HUES48 (cell line): ENCODE measurements at regions not wholly inside any gene's neighbourhood (a gene's known extent, or its start where the extent isn't known, plus 50 kb on each side); places are given as distances from the start of the nearest gene placed in this dataset.

ENCODE experiments used
- H3K27ac ChIP-seq: one replicate; pipeline ENCODE4 v1.7.0; 2013; ENCODE audit warnings: low read depth, low read length, inconsistent platforms
- H3K27me3 ChIP-seq: 2 replicates; pipeline ENCODE4 v1.6.1; 2013; ENCODE audit warnings: mild to moderate bottlenecking, low read length; ENCODE audit not compliant: control insufficient read depth, insufficient read depth
- H3K36me3 ChIP-seq: 2 replicates; pipeline ENCODE4 v1.6.1; 2013; ENCODE audit warnings: low read length; ENCODE audit not compliant: control insufficient read depth, insufficient read depth
- H3K4me1 ChIP-seq: 2 replicates; pipeline ENCODE4 v1.6.1; 2013; ENCODE audit warnings: mild to moderate bottlenecking, low read length; ENCODE audit not compliant: control insufficient read depth, insufficient read depth
- H3K4me3 ChIP-seq: 2 replicates; pipeline ENCODE4 v1.5.1; 2013; ENCODE audit warnings: mild to moderate bottlenecking, low read depth, low read length
- H3K9ac ChIP-seq: 2 replicates; pipeline ENCODE4 v1.6.1; 2013; ENCODE audit warnings: mild to moderate bottlenecking, low read depth, low read length, moderate library complexity
- H3K9me3 ChIP-seq: 2 replicates; pipeline ENCODE4 v1.6.1; 2013; ENCODE audit warnings: low read length; ENCODE audit not compliant: control insufficient read depth, insufficient read depth

DNA sequence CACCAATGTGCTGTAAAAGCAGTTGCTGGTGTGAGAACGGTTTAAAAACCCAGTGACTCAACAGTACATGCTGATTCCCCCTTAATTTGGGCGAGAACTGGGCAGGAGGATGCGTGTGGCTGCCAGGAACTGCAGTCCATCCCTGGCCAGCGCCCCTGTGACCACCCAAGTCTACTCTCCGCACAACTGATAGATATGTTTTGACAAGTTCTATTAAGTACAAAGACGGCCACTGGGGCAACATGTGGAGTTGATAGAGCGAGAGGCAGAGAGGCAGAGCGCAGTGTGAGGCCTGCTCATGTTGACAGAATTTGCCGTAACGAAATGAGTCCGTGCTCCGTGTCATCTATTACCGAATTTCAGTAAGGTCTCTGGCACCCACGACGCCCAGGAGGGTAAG, 855.0 kb downstream of the BCL11B start:
- Histone ChIP-seq H3K4me3 (no peak overlapping the region), H3K27ac (no peak overlapping the region), H3K27me3 (no peaks in the 10 kb centered on the region), H3K4me1 (no peaks in the 10 kb centered on the region), H3K36me3 (no peaks in the 10 kb centered on the region), H3K9ac (no peak overlapping the region), H3K9me3 (no peaks in the 10 kb centered on the region)

DNA sequence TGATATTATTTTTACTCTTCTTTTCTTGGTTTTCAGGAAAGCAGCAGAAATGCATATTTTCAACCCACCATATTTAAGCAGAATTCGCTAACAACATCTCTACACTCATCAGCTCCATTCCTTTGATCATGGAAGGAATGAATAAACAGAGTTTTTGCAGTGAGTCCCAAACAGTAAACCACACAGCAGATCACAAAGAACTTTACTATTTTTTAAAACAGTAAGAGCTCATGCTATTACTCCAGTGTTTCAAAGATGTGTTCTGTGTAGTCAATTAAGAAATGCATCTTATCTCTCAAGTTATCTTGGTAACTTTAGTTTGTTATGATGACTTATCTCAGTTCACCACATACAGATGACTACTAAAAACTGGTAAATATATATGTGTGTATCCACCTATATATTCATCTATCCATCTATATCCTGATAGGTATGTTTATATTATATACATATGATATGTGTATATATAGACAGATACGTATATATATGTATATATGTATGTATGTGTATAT, 843.5 kb downstream of the BCL11B start:
- Histone ChIP-seq H3K27ac (no peak overlapping the region), H3K9me3 (no peaks in the 10 kb centered on the region), H3K27me3 (no peaks in the 10 kb centered on the region), H3K9ac (no peak overlapping the region), H3K36me3 (no peaks in the 10 kb centered on the region), H3K4me1 (no peaks in the 10 kb centered on the region), H3K4me3 (no peak overlapping the region)

DNA sequence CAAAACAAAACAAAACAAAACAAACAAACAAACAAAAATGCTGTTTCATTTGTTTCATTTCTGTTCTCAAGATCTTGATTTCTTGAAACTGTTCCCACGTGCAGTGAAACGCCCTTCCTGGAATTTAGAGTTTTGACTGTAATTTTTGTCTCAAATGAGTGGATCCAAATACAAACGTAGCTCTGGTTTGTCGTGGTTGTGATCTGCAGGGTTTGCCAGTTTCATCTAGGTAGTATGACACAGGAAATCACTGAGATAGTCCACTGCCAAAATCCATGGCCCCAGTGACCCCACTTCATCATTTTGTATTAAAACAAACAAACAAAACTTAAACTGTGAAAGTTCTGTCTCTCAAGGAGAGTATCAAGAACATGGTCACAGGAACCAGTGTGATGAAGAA, 838.6 kb downstream of the BCL11B start:
- Histone ChIP-seq H3K27ac (no peak overlapping the region), H3K9me3 (peaks cover 9% of the 10 kb centered on the region; the same call in 1 of the 2 replicates), H3K36me3 (no peaks in the 10 kb centered on the region), H3K4me3 (no peak overlapping the region), H3K9ac (no peak overlapping the region), H3K27me3 (no peaks in the 10 kb centered on the region), H3K4me1 (no peaks in the 10 kb centered on the region)

DNA sequence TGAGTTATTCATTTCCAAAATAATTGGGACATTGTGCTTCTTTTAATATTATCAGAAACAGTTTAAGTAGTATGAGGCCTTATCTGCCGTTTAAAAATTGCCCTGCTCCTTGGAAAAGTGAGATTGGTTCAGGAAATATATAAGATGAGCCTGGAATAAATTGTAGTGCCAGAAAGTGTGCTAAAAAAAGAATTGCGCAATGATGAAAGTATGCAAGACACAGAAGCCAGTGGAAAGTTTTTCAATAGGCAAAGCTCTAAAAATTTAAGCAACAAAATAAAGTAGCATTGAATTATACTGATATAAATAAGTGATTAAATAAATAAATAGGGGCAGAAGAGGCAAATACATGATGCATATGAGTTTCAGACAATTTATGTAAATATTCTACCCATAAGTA, 834.9 kb downstream of the BCL11B start:
- Histone ChIP-seq H3K9me3 (peaks cover 9% of the 10 kb centered on the region; the same call in 1 of the 2 replicates), H3K27ac (no peak overlapping the region), H3K4me3 (no peak overlapping the region), H3K36me3 (no peaks in the 10 kb centered on the region), H3K27me3 (no peaks in the 10 kb centered on the region), H3K4me1 (no peaks in the 10 kb centered on the region), H3K9ac (no peak overlapping the region)

DNA sequence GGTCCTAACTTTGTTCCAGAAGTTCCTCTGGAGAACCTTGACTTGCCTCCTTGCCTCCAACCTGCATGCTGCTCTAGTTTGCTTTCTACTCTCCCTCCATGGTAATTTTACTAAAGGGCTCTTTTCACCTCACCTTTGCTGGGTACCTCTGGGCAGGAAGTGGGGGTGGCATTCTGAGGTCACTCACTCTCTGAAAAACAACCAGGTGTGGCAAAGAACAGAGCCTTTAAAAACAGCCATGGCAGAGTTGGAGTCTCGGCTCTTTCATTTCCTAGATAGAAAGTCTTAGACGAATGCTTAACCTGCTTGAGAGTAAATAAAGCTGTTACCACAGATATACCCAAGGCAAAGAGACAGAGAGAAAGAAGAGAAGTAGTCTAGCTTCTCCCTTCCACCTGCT, 827.9 kb downstream of the BCL11B start:
- no peaks in the 10 kb centered on the region for H3K27me3 ChIP-seq
- H3K4me3 ChIP-seq, result no peak overlapping the region
- H3K36me3 ChIP-seq, result no peaks in the 10 kb centered on the region
- peaks cover 6% of the 10 kb centered on the region; the same call in 1 of the 2 replicates for H3K4me1 ChIP-seq
- no peak overlapping the region for H3K9ac ChIP-seq
- no peak overlapping the region for H3K27ac ChIP-seq
- H3K9me3 ChIP-seq, result no peaks in the 10 kb centered on the region

DNA sequence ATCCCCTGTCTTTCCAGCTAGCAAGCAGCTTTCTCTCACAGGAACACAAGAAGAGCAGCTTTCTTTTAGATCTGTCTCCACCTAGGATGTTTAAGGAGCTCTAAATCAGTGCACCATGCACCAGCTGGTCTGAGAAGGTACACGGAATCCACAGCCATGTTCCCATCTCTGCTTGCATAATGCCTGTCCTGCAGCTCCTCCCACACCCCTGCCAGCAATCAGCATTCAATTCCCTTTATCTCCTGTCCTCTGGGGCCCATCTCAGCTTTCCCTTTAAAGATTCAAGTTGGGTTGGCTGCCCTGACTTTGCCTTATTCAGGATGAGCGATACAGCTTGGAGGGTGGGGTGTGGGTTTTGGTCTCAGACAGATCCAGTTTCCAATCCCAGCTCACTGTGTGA, 826.3 kb downstream of the BCL11B start:
- Histone ChIP-seq H3K4me3 (no peak overlapping the region), H3K27ac (no peak overlapping the region), H3K4me1 (peaks cover 6% of the 10 kb centered on the region; the same call in 1 of the 2 replicates), H3K9ac (no peak overlapping the region), H3K9me3 (no peaks in the 10 kb centered on the region), H3K36me3 (no peaks in the 10 kb centered on the region), H3K27me3 (no peaks in the 10 kb centered on the region)

DNA sequence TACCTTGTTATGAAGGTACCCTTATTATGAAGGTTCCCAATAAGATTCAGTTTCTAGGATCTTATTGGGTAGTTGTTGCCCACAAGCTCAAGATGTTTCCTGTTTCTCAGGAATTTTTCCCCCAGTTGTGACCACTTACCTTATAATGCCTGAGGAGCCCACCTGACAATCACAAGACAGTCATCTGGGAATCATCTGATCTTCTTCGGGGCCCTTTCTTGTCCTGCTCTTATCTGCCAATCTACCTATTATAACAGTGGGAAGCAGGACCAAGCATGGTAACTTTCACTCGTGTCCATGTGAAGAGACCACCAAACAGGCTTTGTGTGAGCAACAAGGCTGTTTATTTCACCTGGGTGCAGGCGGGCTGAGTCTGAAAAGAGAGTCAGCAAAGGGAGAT, 825.5 kb downstream of the BCL11B start:
- Histone ChIP-seq H3K27me3 (no peaks in the 10 kb centered on the region), H3K27ac (no peak overlapping the region), H3K9ac (no peak overlapping the region), H3K9me3 (peaks cover 8% of the 10 kb centered on the region), H3K4me1 (peaks cover 6% of the 10 kb centered on the region; the same call in 1 of the 2 replicates), H3K4me3 (no peak overlapping the region), H3K36me3 (no peaks in the 10 kb centered on the region)

DNA sequence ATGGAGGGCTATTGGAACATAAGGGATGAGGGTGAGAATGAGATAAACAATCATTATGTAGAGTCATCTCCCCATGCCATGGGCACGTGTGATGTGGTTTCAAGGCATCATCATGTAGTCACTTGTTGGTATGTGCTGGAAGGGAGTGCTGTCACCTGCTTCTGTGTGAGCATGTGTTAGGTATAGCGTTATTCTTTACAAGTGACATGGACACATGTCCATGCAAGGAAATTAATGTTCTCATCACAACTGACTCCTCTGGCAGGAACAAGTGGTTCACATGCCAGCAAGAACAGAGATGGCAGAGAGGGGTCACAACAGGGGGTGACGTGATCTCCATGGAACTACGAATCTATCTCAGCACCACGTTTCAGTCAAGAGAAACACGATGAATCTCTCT, 815.8 kb downstream of the BCL11B start:
- no peak overlapping the region for H3K4me3 ChIP-seq
- no peak overlapping the region for H3K9ac ChIP-seq
- peaks cover 19% of the 10 kb centered on the region for H3K4me1 ChIP-seq
- no peaks in the 10 kb centered on the region for H3K27me3 ChIP-seq
- no peaks in the 10 kb centered on the region for H3K36me3 ChIP-seq
- no peak overlapping the region for H3K27ac ChIP-seq
- H3K9me3 ChIP-seq, result peaks cover 19% of the 10 kb centered on the region

DNA sequence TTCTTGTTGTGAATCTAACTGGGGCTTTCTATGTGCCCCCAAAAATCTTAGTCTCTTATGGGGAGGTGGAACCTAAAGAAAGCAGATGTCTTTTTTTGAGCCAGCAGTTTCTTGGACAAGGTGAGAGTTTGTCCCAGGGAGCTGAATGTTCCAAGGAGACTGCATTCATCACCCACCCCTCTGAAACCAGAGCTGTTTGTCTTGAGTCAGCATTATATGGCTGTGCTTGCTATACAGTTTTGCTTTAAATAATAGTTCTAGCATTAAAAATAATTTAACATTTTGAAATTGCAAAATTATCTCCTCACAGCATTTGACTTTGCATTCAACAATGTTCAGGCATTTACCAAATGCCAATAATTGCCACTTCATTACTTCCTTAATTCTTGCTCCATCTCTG, 813.3 kb downstream of the BCL11B start:
- no peaks in the 10 kb centered on the region for H3K27me3 ChIP-seq
- H3K27ac ChIP-seq, result no peak overlapping the region
- no peaks in the 10 kb centered on the region for H3K36me3 ChIP-seq
- H3K9ac ChIP-seq, result no peak overlapping the region
- no peak overlapping the region for H3K4me3 ChIP-seq
- H3K9me3 ChIP-seq, result peaks cover 3% of the 10 kb centered on the region; the same call in 1 of the 2 replicates
- peaks cover 13% of the 10 kb centered on the region for H3K4me1 ChIP-seq

DNA sequence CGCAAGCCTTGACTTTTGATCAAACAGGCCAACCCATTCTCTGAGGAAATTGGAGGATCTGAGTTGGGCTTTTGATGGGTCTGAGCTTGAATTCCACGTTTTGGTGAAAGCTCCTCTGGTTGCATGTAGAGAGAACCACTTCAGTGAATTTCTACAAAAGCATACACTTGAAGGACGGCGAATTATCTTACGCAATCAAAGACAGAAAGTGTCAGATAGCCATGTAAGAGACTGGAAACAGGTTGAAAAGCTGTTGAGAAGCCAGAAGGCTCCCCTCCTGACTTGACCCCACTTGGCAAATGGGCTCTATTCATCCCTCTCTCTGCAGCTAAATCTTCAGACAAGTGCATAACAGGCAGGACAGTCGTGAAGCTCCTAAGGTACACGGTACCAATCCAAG, 809.1 kb downstream of the BCL11B start:
- Histone ChIP-seq H3K9ac (no peak overlapping the region), H3K36me3 (no peaks in the 10 kb centered on the region), H3K9me3 (no peaks in the 10 kb centered on the region; the same call in 1 of the 2 replicates), H3K4me1 (no peaks in the 10 kb centered on the region), H3K4me3 (no peak overlapping the region), H3K27me3 (no peaks in the 10 kb centered on the region), H3K27ac (no peak overlapping the region)

DNA sequence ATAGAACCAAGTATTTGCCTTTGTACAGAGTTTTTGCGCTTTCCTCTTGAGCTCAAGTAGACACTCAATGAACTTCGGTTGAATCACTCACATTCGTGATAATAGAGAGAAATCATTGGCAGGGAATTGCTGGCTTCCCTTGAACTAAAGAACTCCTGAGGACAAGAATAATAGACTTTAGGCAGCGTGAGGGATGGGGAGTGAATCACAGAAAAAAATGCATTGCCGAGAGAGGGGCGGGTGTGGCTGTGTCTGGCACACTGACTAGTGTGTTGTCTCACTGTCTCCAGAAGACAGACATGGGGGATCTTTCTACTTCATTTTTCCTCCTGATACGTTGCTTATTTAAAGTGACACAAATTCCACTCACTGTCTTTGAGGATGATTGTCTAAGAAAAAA, 805.2 kb downstream of the BCL11B start:
- Histone ChIP-seq H3K9ac (no peak overlapping the region), H3K4me1 (no peaks in the 10 kb centered on the region), H3K27ac (no peak overlapping the region), H3K9me3 (no peaks in the 10 kb centered on the region), H3K27me3 (no peaks in the 10 kb centered on the region), H3K4me3 (no peak overlapping the region), H3K36me3 (no peaks in the 10 kb centered on the region)

DNA sequence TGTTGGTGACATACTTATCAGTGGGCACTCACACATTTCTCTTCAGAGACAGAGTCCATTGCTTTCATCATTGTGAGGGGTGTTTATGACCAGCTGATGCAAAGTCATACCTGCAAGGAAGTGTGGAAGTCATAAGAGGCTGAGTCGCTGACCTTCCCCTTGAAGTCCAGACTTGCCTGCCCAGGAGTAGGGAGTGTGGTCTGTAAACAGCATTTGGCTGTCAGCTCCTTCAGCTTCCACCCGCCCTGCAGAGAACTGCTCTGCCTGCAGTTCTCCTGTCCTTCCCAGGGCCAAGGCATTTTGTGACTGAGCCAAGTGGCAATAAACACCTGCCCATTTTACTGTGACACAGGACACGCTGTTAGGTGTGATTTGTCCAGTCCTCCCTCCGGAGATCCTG, 801.3 kb downstream of the BCL11B start:
- H3K4me1 ChIP-seq, result no peaks in the 10 kb centered on the region
- H3K27me3 ChIP-seq, result no peaks in the 10 kb centered on the region
- H3K9me3 ChIP-seq, result no peaks in the 10 kb centered on the region
- no peak overlapping the region for H3K4me3 ChIP-seq
- H3K36me3 ChIP-seq, result no peaks in the 10 kb centered on the region
- no peak overlapping the region for H3K9ac ChIP-seq
- no peak overlapping the region for H3K27ac ChIP-seq
